SU-DHL-6 (cell line): ENCODE measurements at regions not wholly inside any gene's neighbourhood (a gene's known extent, or its start where the extent isn't known, plus 50 kb on each side); places are given as distances from the start of the nearest gene placed in this dataset.

Experiments
- H2AFZ ChIP-seq: fragments of 200-600 bp; sonication (generic); 2 replicates; pipeline ENCODE4 v1.6.1; 2014; ENCODE audit warnings: low read depth, mild to moderate bottlenecking, moderate library complexity, mixed read lengths, antibody characterized with exemption, low read length; ENCODE audit not compliant: severe bottlenecking
- H3F3A ChIP-seq: fragments of 200-600 bp; shearing (Covaris generic); 2 replicates; pipeline ENCODE4 v1.6.0; 2016; ENCODE audit warnings: antibody characterized with exemption, mild to moderate bottlenecking; ENCODE audit not compliant: insufficient read depth
- H3K27ac ChIP-seq: fragments of 200-600 bp; sonication (generic); 2 replicates; pipeline ENCODE4 v1.5.1; 2016; ENCODE audit warnings: low read depth, mild to moderate bottlenecking, low read length, moderate library complexity, mixed read lengths
- H3K27me3 ChIP-seq: fragments of 200-600 bp; sonication (generic), shearing (Covaris generic); 2 replicates; pipeline ENCODE4 v1.6.0; 2014; ENCODE audit warnings: mild to moderate bottlenecking, low read length
- H3K36me3 ChIP-seq: fragments of 200-600 bp; sonication (generic); 2 replicates; pipeline ENCODE4 v1.6.1; 2014; ENCODE audit warnings: mild to moderate bottlenecking, low read length, mixed read lengths
- H3K4me2 ChIP-seq: fragments of 300-600, 200-600 bp; shearing (Covaris generic), sonication (generic); 2 replicates; pipeline ENCODE4 v1.6.0; 2014; ENCODE audit warnings: low read length, low read depth, mild to moderate bottlenecking; ENCODE audit not compliant: poor library complexity, severe bottlenecking
- H3K4me3 ChIP-seq: fragments of 200-600 bp; sonication (generic); 2 replicates; pipeline ENCODE4 v1.5.1; 2014; ENCODE audit warnings: antibody characterized with exemption, low read length, mild to moderate bottlenecking, mixed read lengths; ENCODE audit not compliant: insufficient read depth, poor library complexity, severe bottlenecking
- H3K79me2 ChIP-seq: fragments of 200-600 bp; sonication (generic); 2 replicates; pipeline ENCODE4 v1.6.1; 2014; ENCODE audit warnings: mild to moderate bottlenecking, low read length, moderate library complexity; ENCODE audit not compliant: insufficient read depth
- H3K9ac ChIP-seq: fragments of 200-600 bp; sonication (generic); 2 replicates; pipeline ENCODE4 v1.7.0; 2014; ENCODE audit warnings: mild to moderate bottlenecking, low read length
- H3K9me2 ChIP-seq: fragments of 200-600 bp; sonication (generic); replicated peaks from 2 replicates; pipeline ENCODE4 v1.6.1; 2014; ENCODE audit warnings: low read length; ENCODE audit not compliant: insufficient read depth
- H3K9me3 ChIP-seq: fragments of 200-600 bp; sonication (generic); 2 replicates; pipeline ENCODE4 v1.6.1; 2014; ENCODE audit warnings: low read length, mixed read lengths; ENCODE audit not compliant: insufficient read depth
- H4K20me1 ChIP-seq: fragments of 200-600 bp; sonication (generic); 2 replicates; pipeline ENCODE4 v1.6.1; 2014; ENCODE audit warnings: low read depth, mild to moderate bottlenecking, antibody characterized with exemption, low read length, moderate library complexity, mixed read lengths
- CTCF ChIP-seq: fragments of 200-600 bp; sonication (generic); IDR thresholded peaks from one replicate; pipeline ENCODE4 v1.5.1; 2017; ENCODE audit warnings: antibody characterized with exemption, mild to moderate bottlenecking, low read length, moderate library complexity; ENCODE audit not compliant: insufficient read depth, poor library complexity, severe bottlenecking
- EZH2phosphoT487 ChIP-seq: fragments of 200-600 bp; sonication (generic), shearing (Covaris generic); conservative IDR thresholded peaks from 2 replicates; pipeline ENCODE4 v1.6.1; 2018; ENCODE audit warnings: mild to moderate bottlenecking, antibody characterized with exemption, low read length, moderate library complexity, mixed read lengths

GRCh38 chr12:5140190-5140589, 96.5 kb downstream of the KCNA5 start:
- Histone ChIP-seq H3K9ac (no peak overlapping the region), H3K4me2 (no peak overlapping the region), H3K9me2 (no peaks in the 10 kb centered on the region), H3K27ac (no peak overlapping the region), H3K36me3 (no peaks in the 10 kb centered on the region), H3K9me3 (no peaks in the 10 kb centered on the region; the same call in 1 of the 2 replicates), H3F3A (no peaks in the 10 kb centered on the region), H4K20me1 (no peaks in the 10 kb centered on the region), H3K79me2 (no peaks in the 10 kb centered on the region), H3K4me3 (no peak overlapping the region), H3K27me3 (0 out of 2 replicates have a peak, but pooled peaks cover 3% of the 10 kb centered on the region), H2AFZ (no peak overlapping the region)
- no peak for TF ChIP-seq EZH2phosphoT487
- no peak for TF ChIP-seq CTCF

GRCh38 chr12:5148880-5149279, 105.2 kb downstream of the KCNA5 start:
- H2AFZ ChIP-seq, result no peak overlapping the region
- no peaks in the 10 kb centered on the region for H3F3A ChIP-seq
- no peaks in the 10 kb centered on the region for H3K9me3 ChIP-seq
- H4K20me1 ChIP-seq, result no peaks in the 10 kb centered on the region
- no peaks in the 10 kb centered on the region for H3K36me3 ChIP-seq
- H3K27ac ChIP-seq, result no peak overlapping the region
- H3K27me3 ChIP-seq, result no peaks in the 10 kb centered on the region
- TF ChIP-seq CTCF, result no peak
- no peak for TF ChIP-seq EZH2phosphoT487
- H3K79me2 ChIP-seq, result no peaks in the 10 kb centered on the region
- no peaks in the 10 kb centered on the region for H3K9me2 ChIP-seq
- H3K4me2 ChIP-seq, result no peak overlapping the region
- no peak overlapping the region for H3K9ac ChIP-seq
- H3K4me3 ChIP-seq, result no peak overlapping the region

GRCh38 chr12:5154091-5154490, 110.4 kb downstream of the KCNA5 start:
- Histone ChIP-seq H4K20me1 (no peaks in the 10 kb centered on the region), H3K27me3 (no peaks in the 10 kb centered on the region), H3K79me2 (no peaks in the 10 kb centered on the region), H3K4me2 (no peak overlapping the region), H3K9me3 (no peaks in the 10 kb centered on the region), H3F3A (no peaks in the 10 kb centered on the region), H2AFZ (no peak overlapping the region), H3K27ac (no peak overlapping the region), H3K36me3 (no peaks in the 10 kb centered on the region), H3K9ac (no peak overlapping the region), H3K9me2 (no peaks in the 10 kb centered on the region), H3K4me3 (no peak overlapping the region)
- TF ChIP-seq EZH2phosphoT487, result no peak
- no peak for TF ChIP-seq CTCF
